GM12878 (cell line): ENCODE measurements at regions not wholly inside any gene's neighbourhood (a gene's known extent, or its start where the extent isn't known, plus 50 kb on each side); places are given as distances from the start of the nearest gene placed in this dataset.

Experiments
- ATAC-seq: fragments of 200-7000 bp; cut with Tn5 transposase; 3 replicates; pipeline ENCODE4 v1.9.1; 2020; ENCODE audit warnings: mild to moderate bottlenecking, moderate library complexity
- BruUV-seq: library from RNA; stranded (reverse); fragments of 400-500 nt; replicated peaks from 2 replicates; lab custom pipeline; 2021; lab: Mats Ljungman, UMichigan
- CTCF ChIA-PET: fragments of 300-600 bp; sonication (Branson Sonifier 250); formaldehyde crosslinking; extraction: SDS; loops from one replicate; lab custom pipeline; 2021; ENCODE audit warnings: inconsistent platforms; lab: Yijun Ruan, JAX
- POLR2A ChIA-PET: fragments of 350-600 bp; formaldehyde crosslinking; extraction: SDS; loops from one replicate; lab custom pipeline; 2021; ENCODE audit warnings: inconsistent platforms; lab: Charles Lee
- RAD21 ChIA-PET: fragments of 300-600 bp; sonication (Branson Sonifier 250); formaldehyde crosslinking; loops from one replicate; lab custom pipeline; 2023; ENCODE audit warnings: antibody characterized with exemption; ENCODE audit not compliant: unreplicated experiment; lab: Charles Lee
- SMC1A ChIA-PET: fragments of 300-600 bp; sonication (Branson Sonifier 250); formaldehyde crosslinking; loops from one replicate; lab custom pipeline; 2023; ENCODE audit not compliant: unreplicated experiment, uncharacterized antibody; lab: Charles Lee
- DNase-seq: peaks from one replicate; pipeline ENCODE4 v3.0.0-alpha.2; 2011; ENCODE audit warnings: low read depth, low spot score
- FAIRE-seq: peaks from 3 replicates; lab custom pipeline; 2011; peaks lifted over from hg19 to GRCh38; lab: Jason Lieb, UNC
- H2AFZ ChIP-seq: 2 replicates; pipeline ENCODE4 v1.6.0; 2011; ENCODE audit warnings: low read depth, low read length, control low read depth; ENCODE audit not compliant: control insufficient read depth
- H3K27ac ChIP-seq: 2 replicates; pipeline ENCODE4 v1.5.1; 2011; ENCODE audit warnings: control low read depth; ENCODE audit not compliant: control insufficient read depth, insufficient read depth
- H3K27me3 ChIP-seq, 2 experiments: replicated peaks in 1 of 2; 2 replicates each; pipeline versions ENCODE4 v1.6.0 to v1.6.1; 2011; ENCODE audit warnings: low read length in 1 of 2; ENCODE audit not compliant: control insufficient read depth in 2 of 2, insufficient read depth in 2 of 2
- H3K36me3 ChIP-seq, 2 experiments: 2 replicates each; pipeline ENCODE4 v1.5.1; 2011; ENCODE audit warnings: low read length in 1 of 2; ENCODE audit not compliant: control insufficient read depth in 2 of 2, insufficient read depth in 2 of 2
- H3K4me1 ChIP-seq: 2 replicates; pipeline ENCODE4 v1.6.1; 2011; ENCODE audit warnings: mild to moderate bottlenecking, low read length, moderate library complexity, mixed read lengths; ENCODE audit not compliant: control insufficient read depth, insufficient read depth
- H3K4me2 ChIP-seq: 2 replicates; pipeline ENCODE4 v1.6.0; 2011; ENCODE audit warnings: control low read depth; ENCODE audit not compliant: control insufficient read depth, insufficient read depth
- H3K4me3 ChIP-seq: fragments of 200-600 bp; sonication (generic); 2 replicates; pipeline ENCODE4 v1.5.1; 2016
- H3K79me2 ChIP-seq: 2 replicates; pipeline ENCODE4 v1.6.0; 2011; ENCODE audit warnings: low read length; ENCODE audit not compliant: control insufficient read depth, insufficient read depth
- H3K9ac ChIP-seq: 2 replicates; pipeline ENCODE4 v1.8.0; 2011; ENCODE audit warnings: low read length, control low read depth, mixed read lengths; ENCODE audit not compliant: control insufficient read depth, insufficient read depth
- H3K9me3 ChIP-seq: replicated peaks from 3 replicates; pipeline ENCODE4 v1.5.1; 2011; ENCODE audit warnings: mild to moderate bottlenecking, low read length; ENCODE audit not compliant: control insufficient read depth, insufficient read depth
- H4K20me1 ChIP-seq: 2 replicates; pipeline ENCODE4 v1.6.0; 2011; ENCODE audit not compliant: control insufficient read depth, insufficient read depth
- BHLHE40 ChIP-seq, 2 experiments: fragments of 450-650 bp in 1 of 2; IDR thresholded peaks; 2 replicates each; pipeline ENCODE4 v1.6.1; 2011 to 2017; ENCODE audit warnings: low read depth in 2 of 2, borderline replicate concordance in 1 of 2, improper control_type of control experiment in 1 of 2, low read length in 1 of 2, mild to moderate bottlenecking in 1 of 2
- CHD4 ChIP-seq: fragments of 200-600 bp; sonication (generic); IDR thresholded peaks from 2 replicates; pipeline ENCODE4 v1.6.1; 2016; ENCODE audit warnings: mild to moderate bottlenecking
- EZH2 ChIP-seq: IDR thresholded peaks from 2 replicates; pipeline ENCODE4 v1.6.1; 2012; ENCODE audit warnings: low read depth, mild to moderate bottlenecking, control low read depth, inconsistent platforms, low read length, borderline replicate concordance; ENCODE audit not compliant: control insufficient read depth
- FOXK2 ChIP-seq: fragments of 450-650 bp; IDR thresholded peaks from 2 replicates; pipeline ENCODE4 v1.6.1; 2017; ENCODE audit warnings: mild to moderate bottlenecking, moderate library complexity
- GATAD2B ChIP-seq: fragments of 450-650 bp; conservative IDR thresholded peaks from 2 replicates; pipeline ENCODE4 v1.6.1; 2017; ENCODE audit warnings: low read depth, mild to moderate bottlenecking, moderate library complexity
- MYB ChIP-seq: fragments of 150-350 bp; IDR thresholded peaks from 2 replicates; pipeline ENCODE4 v1.6.1; 2014; ENCODE audit warnings: mild to moderate bottlenecking, low read depth, low read length, borderline replicate concordance
- NFYB ChIP-seq: IDR thresholded peaks from 2 replicates; pipeline ENCODE4 v1.6.1; 2011; ENCODE audit warnings: low read depth, mild to moderate bottlenecking, low read length, improper control_type of control experiment, moderate library complexity; ENCODE audit not compliant: insufficient read depth
- NKRF ChIP-seq: fragments of 450-650 bp; conservative IDR thresholded peaks from 2 replicates; pipeline ENCODE4 v1.6.1; 2017; ENCODE audit warnings: mild to moderate bottlenecking, moderate library complexity
- RAD51 ChIP-seq: fragments of 450-650 bp; IDR thresholded peaks from 2 replicates; pipeline ENCODE4 v1.6.1; 2016; ENCODE audit warnings: moderate library complexity, mild to moderate bottlenecking, inconsistent platforms
- RUNX3 ChIP-seq: IDR thresholded peaks from 2 replicates; pipeline ENCODE4 v1.6.1; 2012; ENCODE audit warnings: low read length, inconsistent platforms
- SMAD5 ChIP-seq: IDR thresholded peaks from 2 replicates; pipeline ENCODE4 v1.6.1; 2016; ENCODE audit warnings: antibody characterized with exemption, low read depth
- SMARCA5 ChIP-seq: fragments of 450-650 bp; IDR thresholded peaks from 2 replicates; pipeline ENCODE4 v1.6.1; 2017; ENCODE audit warnings: mild to moderate bottlenecking
- SREBF1 ChIP-seq: IDR thresholded peaks from 2 replicates; pipeline ENCODE4 v1.6.1; 2012; ENCODE audit warnings: mild to moderate bottlenecking, low read length
- SREBF2 ChIP-seq: IDR thresholded peaks from 2 replicates; pipeline ENCODE4 v1.6.1; 2012; ENCODE audit warnings: mild to moderate bottlenecking, low read length
- USF2 ChIP-seq: IDR thresholded peaks from 2 replicates; pipeline ENCODE4 v1.6.1; 2011; ENCODE audit warnings: low read depth, low read length, improper control_type of control experiment, borderline replicate concordance
- ZNF207 ChIP-seq: fragments of 450-650 bp; IDR thresholded peaks from 2 replicates; pipeline ENCODE4 v1.6.1; 2014; ENCODE audit warnings: antibody characterized with exemption, mild to moderate bottlenecking, borderline replicate concordance
- ZNF274 ChIP-seq: IDR thresholded peaks from one replicate; pipeline ENCODE4 v1.8.0; 2011; ENCODE audit not compliant: insufficient read length, insufficient read depth
- ZNF622 ChIP-seq: fragments of 450-650 bp; IDR thresholded peaks from 2 replicates; pipeline ENCODE4 v1.6.1; 2017; ENCODE audit warnings: mild to moderate bottlenecking, inconsistent platforms
- ZSCAN29 ChIP-seq: fragments of 450-650 bp; IDR thresholded peaks from 2 replicates; pipeline ENCODE4 v1.6.1; 2017; ENCODE audit warnings: mild to moderate bottlenecking, moderate library complexity
- WGBS: methylation state at CpG from one replicate; pipeline ENCODE4 v1.1.6; 2016; ENCODE audit warnings: low lambda C conversion rate; ENCODE audit not compliant: insufficient replicate concordance, insufficient coverage; ENCODE audit errors: missing lambda C conversion rate; 5-methylcytosine and 5-hydroxymethylcytosine counted together
- in situ Hi-C: fragments of 300-500 bp; cut with MboI; formaldehyde crosslinking; loops from 9 replicates; pipeline ENCODE4 v1.14.3; 2018; ENCODE audit warnings: mixed read lengths
- intact Hi-C: fragments of 100-400 bp; cut with micrococcal nuclease; formaldehyde crosslinking; loops from one replicate; pipeline ENCODE4 v1.14.2; 2022; ENCODE audit not compliant: unreplicated experiment
- TF ChIP-seq, protein P1 (sequence below): fragments of 150-350 bp; IDR thresholded peaks from 2 replicates; pipeline ENCODE4 v1.6.1; 2016; ENCODE audit warnings: low read depth, low read length

DNA sequence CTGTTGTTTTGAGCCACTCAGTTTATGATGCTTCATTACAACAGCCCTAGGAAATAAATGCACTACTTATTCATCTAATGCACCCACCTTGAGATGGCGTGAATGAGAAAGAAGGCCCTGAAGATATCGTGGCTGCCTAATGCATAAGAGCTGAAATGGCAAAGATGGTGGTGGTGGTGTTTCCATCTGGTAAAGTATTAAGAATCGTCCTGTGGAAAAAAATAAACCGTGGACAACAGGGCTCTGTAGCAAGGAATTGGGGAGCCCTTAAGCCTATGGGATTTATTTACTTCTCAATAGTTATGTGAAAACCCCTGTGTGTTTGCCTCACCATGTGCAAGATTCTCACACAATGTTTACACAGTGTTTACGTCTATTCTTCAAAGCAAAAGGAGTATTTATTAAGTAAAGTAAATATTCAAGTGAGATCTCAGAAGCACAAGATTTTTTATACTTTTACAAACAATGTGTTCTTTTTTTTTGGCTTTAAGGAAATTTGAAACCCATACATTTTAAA is 1555.2 kb upstream of the FLRT2 start:
- Histone ChIP-seq H2AFZ (no peak overlapping the region), H3K9me3 (no peaks in the 10 kb centered on the region), H3K4me2 (no peak overlapping the region), H3K9ac (no peak overlapping the region), H3K79me2 (no peaks in the 10 kb centered on the region), H3K27me3 (no peaks in the 10 kb centered on the region), H4K20me1 (no peaks in the 10 kb centered on the region), H3K4me1 (no peaks in the 10 kb centered on the region), H3K4me3 (no peak overlapping the region), H3K36me3 (no peaks in the 10 kb centered on the region), H3K27ac (no peak overlapping the region)
- ChIA-PET CTCF (no interaction called here), SMC1A (no interaction called here), RAD21 (no interaction called here), POLR2A (no interaction called here)
- DNase-seq, result no peak
- in situ Hi-C loops, result no loop called here
- no peak for TF ChIP-seq SMAD5
- TF ChIP-seq ZNF622, result no peak
- no peak for TF ChIP-seq ZNF207
- no peak for TF ChIP-seq GATAD2B
- no peak for TF ChIP-seq RAD51
- no peak for TF ChIP-seq FOXK2
- no peak for TF ChIP-seq EZH2
- TF ChIP-seq BHLHE40 (IDR thresholded peaks at IDR 0.05; ENCODE audit: borderline replicate concordance in 1 of 2, low read depth in 2 of 2, low read length in 1 of 2), result no peak
- no peak for TF ChIP-seq SREBF1
- TF ChIP-seq NKRF, result no peak
- no peak for TF ChIP-seq SMARCA5
- TF ChIP-seq, protein P1, sequence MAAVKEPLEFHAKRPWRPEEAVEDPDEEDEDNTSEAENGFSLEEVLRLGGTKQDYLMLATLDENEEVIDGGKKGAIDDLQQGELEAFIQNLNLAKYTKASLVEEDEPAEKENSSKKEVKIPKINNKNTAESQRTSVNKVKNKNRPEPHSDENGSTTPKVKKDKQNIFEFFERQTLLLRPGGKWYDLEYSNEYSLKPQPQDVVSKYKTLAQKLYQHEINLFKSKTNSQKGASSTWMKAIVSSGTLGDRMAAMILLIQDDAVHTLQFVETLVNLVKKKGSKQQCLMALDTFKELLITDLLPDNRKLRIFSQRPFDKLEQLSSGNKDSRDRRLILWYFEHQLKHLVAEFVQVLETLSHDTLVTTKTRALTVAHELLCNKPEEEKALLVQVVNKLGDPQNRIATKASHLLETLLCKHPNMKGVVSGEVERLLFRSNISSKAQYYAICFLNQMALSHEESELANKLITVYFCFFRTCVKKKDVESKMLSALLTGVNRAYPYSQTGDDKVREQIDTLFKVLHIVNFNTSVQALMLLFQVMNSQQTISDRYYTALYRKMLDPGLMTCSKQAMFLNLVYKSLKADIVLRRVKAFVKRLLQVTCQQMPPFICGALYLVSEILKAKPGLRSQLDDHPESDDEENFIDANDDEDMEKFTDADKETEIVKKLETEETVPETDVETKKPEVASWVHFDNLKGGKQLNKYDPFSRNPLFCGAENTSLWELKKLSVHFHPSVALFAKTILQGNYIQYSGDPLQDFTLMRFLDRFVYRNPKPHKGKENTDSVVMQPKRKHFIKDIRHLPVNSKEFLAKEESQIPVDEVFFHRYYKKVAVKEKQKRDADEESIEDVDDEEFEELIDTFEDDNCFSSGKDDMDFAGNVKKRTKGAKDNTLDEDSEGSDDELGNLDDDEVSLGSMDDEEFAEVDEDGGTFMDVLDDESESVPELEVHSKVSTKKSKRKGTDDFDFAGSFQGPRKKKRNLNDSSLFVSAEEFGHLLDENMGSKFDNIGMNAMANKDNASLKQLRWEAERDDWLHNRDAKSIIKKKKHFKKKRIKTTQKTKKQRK, result no peak
- no peak for TF ChIP-seq MYB
- no peak for TF ChIP-seq CHD4
- TF ChIP-seq NFYB, result no peak
- no peak for TF ChIP-seq RUNX3
- no peak for TF ChIP-seq SREBF2
- TF ChIP-seq ZNF274, result no peak
- no peak for TF ChIP-seq ZSCAN29
- TF ChIP-seq USF2, result no peak
- intact Hi-C loops, result no loop called here
- 11% methylated on average over 5 of the region's 5 CpGs for whole genome bisulfite sequencing
- BruUV-seq, result no TSS peak
- no peak for ATAC-seq
- no peak for FAIRE-seq
